ENCODE measurements at regions not wholly inside any gene's neighbourhood (a gene's known extent, or its start where the extent isn't known, plus 50 kb on each side); places are given as distances from the start of the nearest gene placed in this dataset.

DNA sequence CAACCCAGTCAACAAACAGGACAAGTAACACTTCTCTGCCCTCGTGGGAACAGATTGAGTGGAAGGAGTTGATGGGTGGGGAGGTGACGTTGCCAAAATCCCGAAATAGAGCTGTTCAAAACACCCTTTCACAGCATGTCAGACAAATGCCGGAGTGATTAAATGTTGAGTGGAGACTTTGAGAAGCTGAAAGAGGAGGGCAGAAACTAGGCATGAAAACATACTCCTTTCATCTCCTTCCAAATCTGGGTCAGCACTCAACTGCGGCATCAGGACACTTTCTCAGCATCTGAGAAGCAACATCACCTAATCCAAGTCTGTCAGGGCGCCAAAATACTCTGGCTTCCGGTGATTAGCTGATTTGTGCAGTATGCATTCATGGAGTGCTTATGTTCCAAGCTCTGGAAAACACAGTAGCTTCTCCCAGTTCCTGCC, 51.5 kb upstream of the MRI1 start:
- Histone ChIP-seq H3K4me3 (ENCODE audit: low read depth, low read length, poor library complexity, severe bottlenecking) (no peak overlapping the region), H3K27ac (ENCODE audit: low read depth, low read length, poor library complexity, severe bottlenecking) (no peak overlapping the region), H3K36me3 (ENCODE audit: insufficient read depth, low read length) (no peaks in the 10 kb centered on the region), H2AFZ (ENCODE audit: low read length) (no peak overlapping the region), H3K79me2 (ENCODE audit: insufficient read depth, low read depth, low read length) (no peaks in the 10 kb centered on the region), H4K20me1 (ENCODE audit: insufficient read depth, low read length) (no peaks in the 10 kb centered on the region), H3K9me3 (ENCODE audit: low read length) (no peaks in the 10 kb centered on the region), H3K9me2 (ENCODE audit: insufficient read depth, low read length) (no peaks in the 10 kb centered on the region), H3K4me2 (ENCODE audit: low read length) (no peak overlapping the region), H3K4me1 (ENCODE audit: insufficient read depth, low read length, poor library complexity, severe bottlenecking) (no peaks in the 10 kb centered on the region)
- DNase-seq (ENCODE audit: low spot score): no peak
- CTCF ChIA-PET (ENCODE audit: unreplicated experiment): no interaction called here
- TF ChIP-seq, protein P1, sequence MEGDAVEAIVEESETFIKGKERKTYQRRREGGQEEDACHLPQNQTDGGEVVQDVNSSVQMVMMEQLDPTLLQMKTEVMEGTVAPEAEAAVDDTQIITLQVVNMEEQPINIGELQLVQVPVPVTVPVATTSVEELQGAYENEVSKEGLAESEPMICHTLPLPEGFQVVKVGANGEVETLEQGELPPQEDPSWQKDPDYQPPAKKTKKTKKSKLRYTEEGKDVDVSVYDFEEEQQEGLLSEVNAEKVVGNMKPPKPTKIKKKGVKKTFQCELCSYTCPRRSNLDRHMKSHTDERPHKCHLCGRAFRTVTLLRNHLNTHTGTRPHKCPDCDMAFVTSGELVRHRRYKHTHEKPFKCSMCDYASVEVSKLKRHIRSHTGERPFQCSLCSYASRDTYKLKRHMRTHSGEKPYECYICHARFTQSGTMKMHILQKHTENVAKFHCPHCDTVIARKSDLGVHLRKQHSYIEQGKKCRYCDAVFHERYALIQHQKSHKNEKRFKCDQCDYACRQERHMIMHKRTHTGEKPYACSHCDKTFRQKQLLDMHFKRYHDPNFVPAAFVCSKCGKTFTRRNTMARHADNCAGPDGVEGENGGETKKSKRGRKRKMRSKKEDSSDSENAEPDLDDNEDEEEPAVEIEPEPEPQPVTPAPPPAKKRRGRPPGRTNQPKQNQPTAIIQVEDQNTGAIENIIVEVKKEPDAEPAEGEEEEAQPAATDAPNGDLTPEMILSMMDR (conservative IDR thresholded peaks at IDR 0.05; ENCODE audit: low read length): no peak
- no peak for TF ChIP-seq EZH2phosphoT487 (IDR thresholded peaks at IDR 0.05; ENCODE audit: borderline replicate concordance, low read depth, low read length)
- intact Hi-C loops (cut with micrococcal nuclease; ENCODE audit: unreplicated experiment): no loop called here
- BruUV-seq (replicated peaks): no TSS peak
- POLR2A ChIA-PET: interaction anchor here (0.9 kb wide), 1 partner anchor 33 kb away, joined by 5 read pairs; no protein-coding TSS in a partner anchor

DNA sequence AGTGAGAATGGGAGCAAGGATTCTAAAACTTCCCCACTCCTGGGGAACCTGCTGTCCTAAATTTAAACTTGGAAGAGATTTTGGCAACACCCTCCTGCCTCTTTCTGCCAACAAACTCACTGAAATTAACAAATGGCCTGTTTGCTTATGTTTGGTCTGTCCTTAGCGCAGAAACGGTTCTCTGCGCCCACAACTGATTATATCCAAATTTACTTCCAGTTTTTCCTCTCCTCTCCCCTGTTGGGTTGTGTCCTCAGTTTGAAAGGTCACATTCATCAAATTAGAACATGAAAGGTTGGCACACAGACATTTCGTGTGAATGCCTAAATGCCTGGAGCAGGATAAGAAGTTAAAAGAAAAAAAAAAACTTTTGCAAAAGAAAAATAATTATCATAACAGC, 56.4 kb upstream of the MRI1 start:
- Histone ChIP-seq H3K36me3 (ENCODE audit: insufficient read depth, low read length) (no peaks in the 10 kb centered on the region), H3K9me2 (ENCODE audit: insufficient read depth, low read length) (no peaks in the 10 kb centered on the region), H3K79me2 (ENCODE audit: insufficient read depth, low read depth, low read length) (no peaks in the 10 kb centered on the region), H3K9me3 (ENCODE audit: low read length) (no peaks in the 10 kb centered on the region), H3K4me2 (ENCODE audit: low read length) (no peak overlapping the region), H3K27ac (ENCODE audit: low read depth, low read length, poor library complexity, severe bottlenecking) (no peak overlapping the region), H2AFZ (ENCODE audit: low read length) (no peak overlapping the region), H3K4me1 (ENCODE audit: insufficient read depth, low read length, poor library complexity, severe bottlenecking) (no peaks in the 10 kb centered on the region), H4K20me1 (ENCODE audit: insufficient read depth, low read length) (no peaks in the 10 kb centered on the region), H3K4me3 (ENCODE audit: low read depth, low read length, poor library complexity, severe bottlenecking) (no peak overlapping the region)
- BruUV-seq (replicated peaks): no TSS peak
- no peak for DNase-seq (ENCODE audit: low spot score)
- ChIA-PET POLR2A (interaction anchor here (0.7 kb wide), 1 partner anchor 349 kb away, joined by 6 read pairs; no protein-coding TSS in a partner anchor), CTCF (ENCODE audit: unreplicated experiment) (no interaction called here)
- intact Hi-C loops (cut with micrococcal nuclease; ENCODE audit: unreplicated experiment): no loop called here
- TF ChIP-seq EZH2phosphoT487 (IDR thresholded peaks at IDR 0.05; ENCODE audit: borderline replicate concordance, low read depth, low read length): no peak
- TF ChIP-seq, protein P1 (conservative IDR thresholded peaks at IDR 0.05; ENCODE audit: low read length): no peak

DNA sequence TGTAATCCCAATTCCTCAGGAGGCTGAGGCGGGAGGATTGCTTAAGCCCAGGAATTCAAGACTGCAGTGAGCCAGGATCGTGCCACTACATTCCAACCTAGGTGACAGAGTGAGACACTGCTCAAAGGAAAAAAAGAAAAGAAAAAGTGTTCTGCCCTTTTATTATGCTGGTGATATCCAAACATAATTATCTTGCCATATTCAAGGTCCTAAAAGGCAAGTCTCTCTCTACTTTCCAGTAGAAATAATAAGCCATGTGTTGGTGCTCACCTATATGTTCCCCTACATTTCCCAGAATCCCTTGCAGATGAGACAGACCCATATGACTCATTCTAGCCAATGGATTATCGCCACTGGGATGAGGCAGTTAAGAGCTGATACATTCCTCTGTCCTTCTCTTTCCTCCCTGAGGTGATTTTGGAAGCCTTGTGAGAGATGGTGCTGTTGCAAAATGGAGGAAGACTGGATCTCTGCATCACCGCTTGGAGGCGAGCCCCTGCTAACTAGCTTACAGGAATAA, 58.3 kb upstream of the MRI1 start:
- H3K9me2 ChIP-seq (ENCODE audit: insufficient read depth, low read length): no peaks in the 10 kb centered on the region
- intact Hi-C loops (cut with micrococcal nuclease; ENCODE audit: unreplicated experiment): no loop called here
- no peaks in the 10 kb centered on the region for H3K36me3 ChIP-seq (ENCODE audit: insufficient read depth, low read length)
- no peaks in the 10 kb centered on the region for H3K4me1 ChIP-seq (ENCODE audit: insufficient read depth, low read length, poor library complexity, severe bottlenecking)
- TF ChIP-seq EZH2phosphoT487 (IDR thresholded peaks at IDR 0.05; ENCODE audit: borderline replicate concordance, low read depth, low read length): no peak
- TF ChIP-seq, protein P1 (conservative IDR thresholded peaks at IDR 0.05; ENCODE audit: low read length): no peak
- H2AFZ ChIP-seq (ENCODE audit: low read length): no peak overlapping the region
- no peak overlapping the region for H3K27ac ChIP-seq (ENCODE audit: low read depth, low read length, poor library complexity, severe bottlenecking)
- no peak for DNase-seq (ENCODE audit: low spot score)
- H3K4me3 ChIP-seq (ENCODE audit: low read depth, low read length, poor library complexity, severe bottlenecking): no peak overlapping the region
- POLR2A ChIA-PET: interaction anchor here (0.7 kb wide), 1 partner anchor 14 kb away, joined by 3 read pairs; no protein-coding TSS in a partner anchor
- BruUV-seq (replicated peaks): no TSS peak
- H3K4me2 ChIP-seq (ENCODE audit: low read length): no peak overlapping the region
- H3K9me3 ChIP-seq (ENCODE audit: low read length): no peaks in the 10 kb centered on the region
- no peaks in the 10 kb centered on the region for H4K20me1 ChIP-seq (ENCODE audit: insufficient read depth, low read length)
- no peaks in the 10 kb centered on the region for H3K79me2 ChIP-seq (ENCODE audit: insufficient read depth, low read depth, low read length)
- CTCF ChIA-PET (ENCODE audit: unreplicated experiment): no interaction called here
